AG04449 (cell line): ENCODE measurements at regions not wholly inside any gene's neighbourhood (a gene's known extent, or its start where the extent isn't known, plus 50 kb on each side); places are given as distances from the start of the nearest gene placed in this dataset.

Source experiments
- CTCF ChIA-PET: fragments of 350-600 bp; formaldehyde crosslinking; extraction: SDS; loops from one replicate; lab custom pipeline; 2021; ENCODE audit warnings: antibody characterized with exemption; lab: Yijun Ruan, JAX
- POLR2A ChIA-PET: fragments of 400-600, 350-600 bp; formaldehyde crosslinking; extraction: SDS; loops from one replicate; lab custom pipeline; 2020; ENCODE audit warnings: antibody characterized with exemption, inconsistent platforms; lab: Yijun Ruan, JAX
- DNase-seq: peaks from one replicate; pipeline ENCODE4 v3.0.0-alpha.2; 2010; ENCODE audit warnings: low read depth, low spot score
- H3K4me3 ChIP-seq: 2 replicates; pipeline ENCODE4 v1.5.1; 2011; ENCODE audit warnings: low read depth, mild to moderate bottlenecking, control low read depth, low read length
- TF ChIP-seq, protein P1 (sequence below): IDR thresholded peaks from one replicate; pipeline ENCODE4 v1.5.1; 2011; ENCODE audit warnings: mild to moderate bottlenecking, moderate library complexity, low read length, control low read depth, inconsistent platforms; ENCODE audit not compliant: insufficient read depth; ENCODE audit errors: missing control alignments

DNA sequence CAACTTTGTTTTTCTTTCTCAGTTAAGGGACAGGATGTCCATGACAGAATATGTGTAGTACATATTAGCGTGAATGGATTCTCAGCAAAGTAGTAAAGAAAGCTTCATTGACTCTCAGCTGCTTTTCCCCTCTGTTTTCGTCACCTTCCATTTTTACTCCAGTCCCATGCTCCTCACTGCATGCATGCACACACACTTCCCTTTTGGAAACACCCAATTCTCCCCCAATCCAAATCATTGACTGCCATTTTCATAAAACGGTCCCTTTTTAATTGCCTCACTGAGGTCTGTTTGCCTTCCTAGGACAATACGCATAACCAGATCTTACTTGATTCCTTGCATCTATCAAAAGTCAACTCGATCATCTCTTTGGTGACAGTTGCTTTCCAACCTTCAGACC, 287.5 kb upstream of the PARD3B start:
- ChIA-PET CTCF (interaction anchor here (0.7 to 1.8 kb wide), 2 partner anchors 9 to 11 kb away, joined by 3 to 5 read pairs; no protein-coding TSS in a partner anchor), POLR2A (no interaction called here)
- no peak for DNase-seq
- TF ChIP-seq, protein P1, sequence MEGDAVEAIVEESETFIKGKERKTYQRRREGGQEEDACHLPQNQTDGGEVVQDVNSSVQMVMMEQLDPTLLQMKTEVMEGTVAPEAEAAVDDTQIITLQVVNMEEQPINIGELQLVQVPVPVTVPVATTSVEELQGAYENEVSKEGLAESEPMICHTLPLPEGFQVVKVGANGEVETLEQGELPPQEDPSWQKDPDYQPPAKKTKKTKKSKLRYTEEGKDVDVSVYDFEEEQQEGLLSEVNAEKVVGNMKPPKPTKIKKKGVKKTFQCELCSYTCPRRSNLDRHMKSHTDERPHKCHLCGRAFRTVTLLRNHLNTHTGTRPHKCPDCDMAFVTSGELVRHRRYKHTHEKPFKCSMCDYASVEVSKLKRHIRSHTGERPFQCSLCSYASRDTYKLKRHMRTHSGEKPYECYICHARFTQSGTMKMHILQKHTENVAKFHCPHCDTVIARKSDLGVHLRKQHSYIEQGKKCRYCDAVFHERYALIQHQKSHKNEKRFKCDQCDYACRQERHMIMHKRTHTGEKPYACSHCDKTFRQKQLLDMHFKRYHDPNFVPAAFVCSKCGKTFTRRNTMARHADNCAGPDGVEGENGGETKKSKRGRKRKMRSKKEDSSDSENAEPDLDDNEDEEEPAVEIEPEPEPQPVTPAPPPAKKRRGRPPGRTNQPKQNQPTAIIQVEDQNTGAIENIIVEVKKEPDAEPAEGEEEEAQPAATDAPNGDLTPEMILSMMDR, result no peak
- no peak overlapping the region for H3K4me3 ChIP-seq

DNA sequence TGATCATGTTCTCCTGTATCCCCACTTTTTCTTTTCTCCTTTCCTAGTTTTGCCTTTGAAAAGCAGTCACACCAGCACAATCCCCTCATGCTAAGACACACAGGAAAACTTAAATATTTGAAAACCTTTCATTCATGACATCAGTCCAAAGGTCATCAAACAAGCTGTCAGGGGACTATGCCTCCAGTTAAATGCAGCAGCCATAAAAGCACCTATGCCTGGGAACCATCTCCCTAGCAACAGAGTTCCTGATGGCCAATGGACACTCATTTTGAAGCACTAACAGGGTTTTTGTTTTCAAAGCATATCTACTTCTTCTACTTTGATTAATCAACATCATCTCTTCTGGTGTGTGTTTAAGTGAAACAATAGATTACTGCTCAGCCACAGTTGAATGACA, 286.4 kb upstream of the PARD3B start:
- ChIA-PET CTCF (interaction anchor here (0.6 to 4.8 kb wide), 17 partner anchors 9 to 1691 kb away, joined by 3 to 38 read pairs (median 5); no protein-coding TSS in a partner anchor), POLR2A (no interaction called here)
- DNase-seq, result no peak
- TF ChIP-seq, protein P1, result no peak
- H3K4me3 ChIP-seq, result no peak overlapping the region

DNA sequence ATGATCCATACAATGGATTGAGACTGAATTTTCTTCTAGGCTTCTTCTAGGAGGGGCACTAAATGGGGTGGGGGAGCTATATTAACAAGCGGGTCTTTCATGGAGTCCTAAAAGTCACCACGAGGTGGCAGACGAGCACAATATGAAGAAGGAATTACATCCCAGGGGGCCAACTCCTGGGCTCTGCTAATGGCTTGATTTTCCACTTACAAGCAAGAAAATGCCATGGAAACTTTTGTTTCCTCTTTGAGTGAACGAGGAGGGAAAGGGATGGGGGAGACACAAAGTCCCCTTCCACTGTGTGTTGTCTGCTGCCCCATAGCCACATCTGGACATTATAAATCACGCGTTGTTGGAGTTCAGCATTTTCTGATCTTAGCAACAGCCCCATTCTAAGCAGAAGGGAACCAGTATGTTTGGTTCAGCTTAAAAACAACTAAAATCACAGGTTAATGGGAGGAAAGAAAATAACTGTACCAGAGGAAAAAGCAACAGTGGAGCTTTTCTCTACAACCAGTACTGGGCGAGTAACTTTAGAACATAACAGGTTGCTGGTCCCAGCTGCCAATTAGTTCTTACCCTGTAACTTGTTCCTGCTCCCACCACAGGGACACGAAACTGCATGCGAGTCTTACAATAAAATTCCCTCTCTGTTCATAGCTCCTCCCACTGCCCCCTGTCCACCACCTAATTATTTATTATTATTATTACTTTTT, 285.0 kb upstream of the PARD3B start:
- DNase-seq, result peak; percentile 21
- H3K4me3 ChIP-seq, result no peak overlapping the region
- POLR2A ChIA-PET, result no interaction called here
- TF ChIP-seq, protein P1, result peak; percentile 59
- CTCF ChIA-PET, result interaction anchor here (0.6 to 4.8 kb wide), 35 partner anchors 8 to 1690 kb away, joined by 3 to 38 read pairs (median 3); partner anchors contain the start of gene NRP2

DNA sequence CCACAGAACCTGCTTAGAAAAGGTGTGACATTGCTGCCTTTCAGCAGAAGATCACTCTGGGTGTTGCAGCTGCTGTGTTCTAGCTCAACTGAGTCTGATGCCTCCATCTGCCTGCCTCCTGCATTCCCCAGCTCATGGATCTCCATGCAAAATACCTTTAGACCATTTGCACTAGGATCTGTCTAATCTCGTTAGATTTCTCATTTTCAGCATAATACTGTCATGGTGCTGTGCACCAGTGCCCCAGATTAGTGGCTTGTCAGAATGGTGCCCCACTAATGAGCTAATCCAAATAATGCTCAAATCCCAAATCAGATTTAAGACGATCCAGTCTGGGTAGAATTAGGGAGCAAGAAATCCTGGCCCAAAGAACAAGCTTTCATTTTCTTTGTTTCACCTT, 284.4 kb upstream of the PARD3B start:
- CTCF ChIA-PET, result interaction anchor here (0.6 to 4.8 kb wide), 27 partner anchors 8 to 1711 kb away, joined by 3 to 38 read pairs (median 5); partner anchors contain the start of gene NRP2
- no peak for DNase-seq
- POLR2A ChIA-PET, result no interaction called here
- TF ChIP-seq, protein P1, result no peak
- no peak overlapping the region for H3K4me3 ChIP-seq

DNA sequence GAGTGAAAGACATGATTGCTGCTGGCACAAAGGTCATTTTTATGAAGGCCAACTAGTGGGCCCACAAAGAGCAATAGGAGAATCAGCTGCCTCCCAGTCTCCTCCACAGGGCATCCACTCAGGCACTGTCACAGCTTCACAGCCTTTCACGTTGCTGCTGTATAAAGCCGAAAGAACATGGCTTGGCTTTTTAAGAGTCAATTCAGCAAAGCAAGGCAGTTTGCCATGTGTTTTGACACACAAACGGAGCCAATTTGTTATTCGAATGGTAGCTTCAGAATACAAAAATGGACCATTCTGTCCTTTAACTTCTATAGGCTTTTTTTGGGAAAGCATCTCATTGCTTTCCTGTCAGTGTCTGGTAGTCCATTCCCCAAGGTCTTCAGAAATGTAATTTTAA, 283.4 kb upstream of the PARD3B start:
- no peak overlapping the region for H3K4me3 ChIP-seq
- DNase-seq, result no peak
- ChIA-PET CTCF (interaction anchor here (1.5 to 4.8 kb wide), 11 partner anchors 11 to 1663 kb away, joined by 3 to 38 read pairs (median 11); partner anchors contain the start of gene NRP2), POLR2A (no interaction called here)
- TF ChIP-seq, protein P1, result no peak

DNA sequence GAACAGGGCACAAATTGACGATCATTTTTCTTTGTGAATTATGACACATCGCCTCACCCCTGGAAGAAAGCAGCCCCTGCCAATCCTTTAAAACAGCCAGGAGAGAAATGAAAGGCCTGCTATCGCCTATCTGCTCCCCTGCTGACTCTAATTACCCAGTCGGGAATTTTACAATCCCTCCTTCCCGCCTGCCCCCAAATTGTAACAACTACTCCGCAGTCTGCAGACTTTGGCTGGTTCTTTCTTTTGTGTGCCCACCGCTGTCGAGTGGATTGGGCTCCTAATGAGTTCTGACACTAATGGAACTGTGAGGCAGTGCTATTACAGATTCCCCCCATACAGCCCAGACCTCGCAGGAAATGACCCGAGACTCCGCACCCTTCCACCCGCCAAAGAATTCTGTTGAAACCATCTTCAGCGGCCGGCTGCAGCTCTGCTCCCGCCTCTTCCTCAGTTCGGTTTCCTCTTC, 281.2 kb upstream of the PARD3B start:
- no peak overlapping the region for H3K4me3 ChIP-seq
- ChIA-PET POLR2A (no interaction called here), CTCF (no interaction called here)
- no peak for DNase-seq
- TF ChIP-seq, protein P1, result no peak
